NCI-H524 (cell line): ENCODE measurements at regions not wholly inside any gene's neighbourhood (a gene's known extent, or its start where the extent isn't known, plus 50 kb on each side); places are given as distances from the start of the nearest gene placed in this dataset.

Experiments used
- DNase-seq, 2 experiments: peaks; one replicate each; lab custom pipeline; 2025; lab: John Stamatoyannopoulos, UW

DNA sequence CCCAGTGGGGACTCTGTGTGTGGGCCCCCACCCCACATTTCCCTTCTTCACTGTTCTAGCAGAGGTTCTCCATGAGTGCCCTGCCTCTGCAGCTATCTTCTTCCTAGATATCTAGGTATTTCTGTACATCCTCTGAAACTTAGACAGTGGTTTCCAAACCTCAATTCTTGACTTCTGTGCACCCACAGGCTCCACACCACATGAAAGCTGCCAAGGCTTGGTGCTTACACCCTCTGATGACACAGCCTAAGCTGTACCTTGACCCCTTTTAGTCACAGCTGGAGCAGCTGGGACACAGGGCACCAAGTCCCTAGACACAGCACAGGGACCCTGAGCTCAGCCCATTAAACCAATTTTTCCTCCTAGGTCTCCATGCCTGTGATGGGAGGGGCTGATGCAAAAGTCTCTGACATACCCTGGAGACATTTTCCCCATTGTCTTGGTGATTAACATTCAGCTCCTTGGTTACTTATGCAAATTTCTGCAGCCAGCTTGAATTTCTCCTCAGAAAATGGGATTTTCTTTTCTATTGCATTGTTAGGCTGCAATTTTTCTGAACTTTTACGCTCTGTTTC is 304.5 kb downstream of the OTOL1 start:
- DNase-seq, result no peak

DNA sequence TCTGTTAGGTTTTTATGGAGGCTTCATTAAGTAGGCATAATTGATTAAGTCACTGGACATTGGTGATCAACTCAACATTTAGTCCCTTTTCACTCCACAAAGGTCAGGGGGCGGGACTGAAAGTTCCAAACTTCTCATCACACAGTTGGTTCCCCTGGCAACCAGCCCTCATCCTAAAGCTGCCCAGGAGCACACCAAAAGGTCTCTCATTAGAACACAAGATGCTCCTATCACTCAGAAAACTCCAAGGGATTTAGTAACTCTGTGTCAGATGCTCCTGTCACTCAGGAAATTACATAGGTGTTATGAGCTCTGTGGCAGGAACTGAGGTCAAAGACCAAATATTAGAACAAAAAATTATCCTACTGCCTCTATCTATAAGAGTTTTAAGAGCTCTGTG is 321.5 kb downstream of the OTOL1 start:
- DNase-seq, result peak in 1 of 2 experiments; percentile 47

DNA sequence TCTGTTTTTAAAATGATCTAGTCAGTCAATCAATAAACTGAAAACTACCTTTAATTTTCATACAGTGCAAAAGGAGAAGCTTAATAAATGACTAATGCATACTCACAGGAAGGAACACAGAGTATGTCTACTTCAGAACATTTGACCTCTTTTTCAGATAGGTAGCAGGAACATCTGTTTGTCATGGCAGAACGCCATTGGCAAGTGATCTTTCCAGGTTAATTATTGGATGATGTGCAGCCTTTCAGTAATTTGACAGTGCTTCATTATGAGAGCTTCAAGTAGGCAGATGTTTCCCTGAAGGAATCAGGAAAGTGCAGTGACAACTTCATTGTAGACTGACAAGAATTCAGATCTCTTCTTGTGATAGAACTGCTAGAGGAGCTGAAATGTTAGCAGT is 325.0 kb downstream of the OTOL1 start:
- DNase-seq, result peak; percentile 69 to 94

DNA sequence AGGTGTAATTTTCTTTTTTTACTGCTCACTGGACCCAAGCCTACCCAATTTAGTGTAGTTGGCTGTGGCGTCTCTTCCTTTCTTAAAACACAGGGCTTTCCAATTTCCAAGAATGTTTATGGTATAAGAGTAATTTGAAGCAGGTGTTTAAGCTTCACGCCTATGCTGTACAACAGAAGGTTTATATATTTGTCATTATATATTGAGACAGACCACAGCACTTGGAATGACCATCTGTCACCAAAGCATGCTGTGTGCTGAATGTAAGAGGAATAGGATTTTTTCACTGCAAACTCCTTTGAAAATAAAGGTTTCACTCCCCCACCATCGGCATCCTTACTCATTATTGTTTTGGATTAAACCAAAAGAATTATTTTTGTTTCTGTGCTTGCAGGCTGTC is 325.7 kb downstream of the OTOL1 start:
- DNase-seq, result peak; percentile 63 to 94

DNA sequence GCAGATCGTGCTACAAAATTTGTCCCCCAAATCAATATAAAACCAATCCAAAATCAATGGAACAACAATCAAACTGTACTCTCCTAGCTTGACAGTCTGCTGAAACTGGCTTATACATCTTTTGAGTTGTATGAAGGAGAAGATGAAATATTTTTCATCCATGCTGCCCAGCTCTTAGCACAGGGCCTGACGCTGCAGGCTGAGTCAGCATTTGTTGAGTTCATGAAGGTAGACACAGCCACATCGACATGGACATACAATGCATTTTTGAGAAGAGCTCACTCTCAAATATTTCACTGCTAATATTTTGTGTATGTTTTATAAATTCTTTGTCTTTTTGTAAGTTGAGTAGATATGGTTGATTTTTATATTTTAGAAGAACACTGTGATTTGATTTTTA is 327.3 kb downstream of the OTOL1 start:
- DNase-seq, result no peak

DNA sequence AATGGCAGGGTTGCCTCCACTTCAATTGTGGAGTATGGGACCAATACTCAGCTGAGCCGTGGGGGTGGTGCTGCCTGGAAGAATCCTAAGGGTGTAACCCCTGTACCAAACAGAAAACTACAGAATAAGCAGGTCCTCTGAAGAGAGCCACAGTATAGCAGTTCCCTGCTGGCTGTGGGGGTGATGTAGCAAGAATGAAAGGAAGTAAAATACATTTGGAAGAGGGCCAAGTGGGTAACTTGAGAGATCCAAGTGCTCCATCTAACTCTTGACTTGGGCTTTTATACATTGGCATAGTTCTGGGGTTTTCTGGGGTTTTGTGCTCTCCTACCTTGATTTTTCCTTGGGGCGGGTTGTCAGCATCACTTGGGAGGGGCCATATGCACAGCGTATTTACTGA is 341.4 kb downstream of the OTOL1 start:
- peak in 1 of 2 experiments; percentile 17 for DNase-seq

DNA sequence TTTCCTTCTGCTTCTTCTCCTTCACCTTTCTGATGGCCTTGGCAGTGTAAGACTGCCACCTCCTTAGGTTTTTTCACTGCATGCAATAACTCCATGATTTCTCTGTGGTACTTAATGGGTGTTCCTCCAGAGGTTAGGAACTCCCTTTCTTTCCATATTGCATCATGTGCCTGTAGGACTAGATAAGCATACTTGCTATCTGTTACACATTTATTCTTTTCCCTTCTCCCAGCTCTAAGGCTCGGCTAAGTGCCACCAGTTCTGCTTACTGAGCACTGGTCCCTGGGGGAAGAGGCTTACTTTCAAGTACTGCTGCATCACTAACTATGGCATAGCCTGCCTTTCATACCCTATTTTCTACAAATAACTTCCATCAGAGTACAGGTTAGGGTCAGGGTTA is 351.8 kb downstream of the OTOL1 start:
- peak in 1 of 2 experiments; percentile 26 for DNase-seq

DNA sequence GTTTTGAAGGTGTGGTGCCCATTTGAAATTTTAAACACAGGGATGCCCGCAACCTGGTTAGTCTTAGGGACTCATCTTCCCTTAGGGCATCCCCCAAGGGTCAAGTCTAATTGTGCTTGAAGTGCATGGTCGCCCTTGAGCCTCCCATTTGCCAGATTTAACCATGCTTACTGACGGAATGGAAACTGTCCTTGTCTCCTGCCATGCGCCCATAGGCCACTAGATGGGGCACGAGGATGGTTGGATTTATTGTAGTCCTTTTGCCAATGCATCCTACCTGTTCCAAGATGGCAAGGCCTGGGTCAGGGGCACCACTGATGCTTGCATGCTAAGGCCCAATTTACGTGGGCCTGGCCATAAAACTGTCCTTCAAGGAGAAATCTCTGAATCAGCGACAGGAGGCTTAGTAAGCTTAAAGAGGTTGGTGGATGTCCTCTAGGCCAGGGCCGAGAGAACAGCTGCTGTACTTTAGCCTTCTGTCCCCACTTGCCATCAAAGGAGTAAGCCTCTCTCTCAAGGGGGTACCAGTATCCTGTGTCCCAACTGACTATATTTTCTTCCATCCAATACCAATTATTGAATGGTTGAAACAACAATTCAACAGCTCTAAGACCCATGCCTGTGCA is 355.4 kb downstream of the OTOL1 start:
- DNase-seq, result peak; percentile 66 to 84

DNA sequence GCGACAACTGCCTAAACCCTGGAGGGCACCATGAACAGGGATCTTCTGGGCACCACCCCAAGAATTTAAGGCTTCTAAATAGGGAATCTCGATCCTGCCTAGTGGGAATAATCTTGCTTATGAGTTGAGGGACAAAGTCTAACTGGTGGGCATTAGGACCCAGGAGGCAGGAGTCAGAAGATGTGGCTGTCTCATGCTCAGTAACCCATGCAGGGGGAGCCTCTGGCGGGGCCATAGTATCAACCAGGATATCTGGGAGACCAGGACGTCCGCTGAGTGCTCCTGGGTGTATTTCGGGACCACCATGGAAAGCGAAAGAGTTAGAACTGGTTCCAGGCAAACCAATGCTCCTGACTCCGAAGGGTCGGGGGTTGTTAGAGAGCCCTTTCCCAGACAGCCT is 356.1 kb downstream of the OTOL1 start:
- DNase-seq, result peak in 1 of 2 experiments; percentile 65

DNA sequence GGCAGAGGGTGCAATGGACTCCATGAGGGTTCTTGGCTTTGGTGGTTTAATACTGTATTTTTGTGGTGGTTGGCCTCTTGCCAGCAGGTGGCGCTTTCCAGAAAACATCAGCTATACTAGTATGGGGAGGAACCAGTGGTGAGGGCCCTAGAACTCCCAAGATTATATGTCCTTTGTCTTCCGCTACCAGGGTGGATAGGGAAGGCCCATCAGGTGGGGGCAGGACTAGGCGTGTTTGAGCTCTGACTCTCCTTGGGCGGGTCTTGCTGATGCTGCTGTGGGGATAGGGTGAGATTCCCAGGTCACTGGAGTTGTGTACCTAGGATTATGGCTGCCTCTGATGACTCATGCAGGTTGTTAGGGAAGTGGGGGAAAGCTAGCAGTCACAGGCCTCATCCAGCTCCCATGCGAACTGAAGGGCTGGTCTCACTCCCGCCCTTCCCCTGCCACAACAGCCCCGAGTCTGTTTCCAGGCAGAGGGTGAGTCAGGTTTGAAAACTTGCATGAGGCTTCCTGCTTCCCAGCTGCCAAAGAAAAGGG is 357.7 kb downstream of the OTOL1 start:
- peak in 1 of 2 experiments; percentile 25 for DNase-seq

DNA sequence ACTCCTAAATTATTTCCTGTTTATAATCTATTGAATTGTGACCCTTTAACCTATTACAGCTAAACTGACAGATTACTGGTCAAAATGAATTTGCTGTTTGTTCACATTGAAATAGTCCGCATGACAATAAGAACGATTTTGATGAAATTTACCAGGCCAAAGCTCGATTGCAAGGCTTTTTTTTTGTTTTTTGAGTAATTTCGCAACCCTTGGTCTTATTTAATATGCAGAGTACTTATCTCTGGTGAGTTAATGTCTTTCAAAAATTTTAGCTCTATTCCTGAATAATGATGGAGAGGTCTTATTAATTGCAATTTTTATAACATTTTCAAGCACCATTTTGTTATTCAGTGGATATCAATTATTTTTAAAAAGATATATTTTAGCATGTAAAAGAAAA is 362.4 kb downstream of the OTOL1 start:
- no peak for DNase-seq

DNA sequence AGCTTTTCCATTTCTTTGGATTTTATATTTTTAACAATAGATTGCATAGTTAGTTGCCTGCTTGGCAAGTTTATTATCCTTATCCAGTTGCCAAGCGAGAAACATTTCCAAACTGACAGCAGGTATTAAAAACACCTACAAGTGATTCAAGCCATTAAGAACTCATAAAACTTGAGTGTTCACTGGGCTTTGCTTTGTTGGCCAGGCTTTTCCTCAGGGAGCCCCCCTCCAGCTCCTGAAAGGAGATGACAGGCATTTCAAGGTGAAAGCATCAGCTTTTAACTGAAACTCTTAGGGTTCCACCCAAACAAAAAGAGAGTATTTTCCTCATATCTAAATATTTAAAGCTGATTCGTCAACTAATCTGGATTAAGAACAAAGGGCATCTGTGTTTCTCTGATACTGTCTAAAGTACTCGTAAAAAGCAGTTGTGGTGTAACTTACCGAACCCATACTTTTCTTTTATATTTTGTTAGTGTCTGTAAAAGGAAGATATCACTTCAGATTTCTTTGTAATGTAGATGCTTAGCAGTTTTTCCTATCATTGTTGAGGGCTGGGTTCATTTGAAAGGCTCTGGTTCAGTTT is 363.4 kb downstream of the OTOL1 start:
- peak in 1 of 2 experiments; percentile 27 for DNase-seq

DNA sequence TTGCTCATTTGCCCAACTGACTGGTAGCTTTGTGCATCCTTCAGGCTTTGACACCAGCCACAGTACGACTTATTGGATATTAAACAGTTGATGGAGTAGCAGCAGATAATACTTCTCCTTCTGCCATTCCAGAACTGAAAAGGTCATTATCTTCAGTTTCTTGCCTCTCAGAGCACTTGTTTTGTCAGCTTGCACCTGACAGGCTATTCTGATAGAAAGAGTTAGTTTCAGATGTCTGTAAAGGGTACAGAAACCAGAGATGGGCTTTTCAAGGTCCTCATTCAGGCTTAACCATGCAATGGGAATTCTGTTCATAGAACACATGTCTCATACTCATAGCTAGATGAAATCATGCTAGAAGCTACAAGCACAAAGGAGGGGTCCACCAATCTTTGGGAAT is 367.2 kb downstream of the OTOL1 start:
- no peak for DNase-seq

DNA sequence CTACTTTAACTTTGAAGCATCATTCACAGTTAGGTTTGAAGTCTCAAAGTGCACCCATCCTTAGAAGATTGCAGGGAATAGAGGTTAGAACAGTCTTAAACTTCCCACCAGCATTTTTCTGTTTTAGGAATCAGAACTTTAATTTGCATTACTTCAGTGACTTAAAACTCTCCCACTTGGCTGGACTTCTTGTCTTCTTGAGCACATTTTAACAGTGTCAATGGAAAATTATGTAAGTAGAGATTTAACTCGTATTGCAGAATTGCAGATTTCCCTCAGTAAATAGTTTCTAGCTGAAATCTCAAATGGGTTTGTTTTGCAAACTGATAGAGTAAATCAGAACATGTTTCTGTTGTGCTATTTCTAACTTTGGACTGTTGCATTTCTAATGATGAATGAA is 369.6 kb downstream of the OTOL1 start:
- DNase-seq, result no peak

DNA sequence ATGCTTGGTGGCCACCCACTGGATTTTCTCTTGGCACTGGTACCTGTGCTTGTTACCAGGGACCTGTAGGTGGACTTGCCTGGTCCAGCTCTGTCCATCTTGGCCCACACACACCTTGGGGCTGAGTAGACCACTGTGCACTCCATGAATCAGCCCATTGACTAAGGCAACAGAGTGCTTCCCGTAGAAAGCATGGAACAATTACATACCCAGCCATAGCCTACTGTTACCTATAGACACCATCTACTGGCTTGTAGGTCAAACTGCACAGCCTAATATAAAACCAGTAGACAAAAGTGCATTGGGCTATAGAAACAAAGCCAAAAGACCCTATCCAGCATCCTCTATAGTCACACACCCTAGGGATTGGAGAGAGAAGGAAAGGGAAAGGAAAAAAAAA is 378.9 kb downstream of the OTOL1 start:
- no peak for DNase-seq

DNA sequence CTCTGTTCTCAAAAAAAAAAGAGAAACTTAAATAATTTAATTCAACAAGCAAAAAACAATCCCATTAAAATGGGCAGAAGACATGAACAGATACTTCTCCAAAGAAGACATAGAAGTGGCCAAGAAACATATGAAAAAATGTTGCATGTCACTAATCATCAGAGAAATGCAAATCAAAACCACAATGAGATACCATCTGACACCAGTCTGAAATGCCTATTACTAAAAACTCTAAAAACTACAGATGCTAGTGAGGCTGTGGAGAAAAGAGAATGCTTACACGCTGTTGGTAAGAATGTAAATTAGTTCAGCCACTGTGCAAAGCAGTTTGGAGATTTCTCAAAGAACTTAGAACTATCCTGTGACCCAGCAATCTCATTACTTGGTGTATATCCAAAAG is 382.9 kb downstream of the OTOL1 start:
- no peak for DNase-seq

DNA sequence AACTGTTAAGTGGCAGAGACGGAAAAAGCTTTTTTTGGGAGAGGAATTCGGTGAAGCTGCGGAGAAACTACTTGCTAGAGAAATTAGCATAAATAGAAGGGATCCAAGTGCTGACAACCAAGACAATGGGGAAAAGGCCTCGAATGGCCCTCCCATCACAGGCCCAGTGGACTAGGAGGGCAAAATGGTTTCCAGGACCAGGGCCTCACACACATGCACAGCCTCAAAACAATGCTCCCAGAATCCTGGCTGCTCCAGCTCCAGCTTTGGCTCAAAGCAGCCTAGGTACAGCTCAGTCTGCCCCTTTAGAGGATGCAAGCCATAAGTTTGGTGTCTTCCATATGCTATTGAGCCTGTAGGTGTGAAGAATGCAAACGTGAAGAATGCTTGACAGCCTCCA is 388.2 kb downstream of the OTOL1 start:
- no peak for DNase-seq

DNA sequence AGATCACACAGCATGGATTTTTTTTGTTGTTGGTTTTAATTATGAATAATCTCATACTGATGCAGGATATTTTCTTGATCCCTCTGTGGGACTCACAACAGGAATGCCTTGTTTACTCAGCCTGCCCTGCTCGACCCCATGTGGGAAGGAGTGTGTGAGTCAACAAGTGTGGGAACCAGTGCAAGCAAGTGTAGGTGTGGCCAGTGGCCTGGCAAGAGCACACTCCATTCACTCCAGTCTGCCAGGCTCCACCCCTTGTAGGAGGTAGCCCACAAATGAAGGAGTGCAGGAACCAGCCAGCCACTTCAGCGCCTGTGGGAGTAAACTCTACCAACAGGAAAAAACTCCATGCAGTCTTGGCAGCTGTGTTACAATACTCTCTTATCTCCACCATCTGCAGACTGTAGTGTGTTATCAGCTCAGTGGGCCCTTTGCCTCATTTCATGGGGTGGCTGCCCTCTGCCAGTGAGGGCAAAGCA is 393.6 kb downstream of the OTOL1 start:
- no peak for DNase-seq

DNA sequence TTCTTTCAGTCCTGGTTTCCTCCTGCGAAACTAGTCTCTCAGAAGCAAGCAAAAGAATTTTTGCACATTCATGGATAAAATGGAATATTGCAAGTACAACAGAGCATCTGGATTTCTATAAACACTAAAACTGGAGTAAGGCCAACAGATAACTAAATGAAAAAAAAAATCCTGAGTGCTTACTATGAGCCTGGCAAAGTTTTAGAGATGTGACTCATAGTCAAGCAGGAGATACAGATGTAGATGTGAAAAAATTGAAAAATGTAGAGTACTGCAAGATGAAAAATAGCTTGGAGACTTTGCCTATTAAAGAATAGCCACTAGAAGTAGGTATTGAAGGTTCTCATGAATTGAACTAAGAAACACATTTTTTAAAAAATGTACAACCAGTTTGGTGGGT is 397.4 kb downstream of the OTOL1 start:
- no peak for DNase-seq

DNA sequence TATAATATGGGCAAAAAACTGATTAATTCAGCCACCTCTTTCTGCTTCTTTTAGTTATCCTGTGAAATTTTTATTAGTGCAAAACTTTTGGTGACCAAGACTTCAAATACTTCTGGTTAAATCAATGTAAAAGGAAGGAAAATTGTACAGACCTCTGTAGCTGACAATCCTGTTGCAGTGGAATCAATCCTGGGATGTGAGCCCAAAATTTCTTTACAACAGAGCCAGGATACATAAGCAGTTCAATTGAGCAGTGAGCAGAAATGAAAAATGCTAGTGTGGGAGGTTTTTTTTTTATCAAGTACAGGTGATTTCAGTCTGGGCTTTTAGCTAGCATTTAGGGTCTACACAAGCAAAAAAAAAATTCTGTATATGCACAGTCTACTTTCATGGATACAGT is 398.0 kb downstream of the OTOL1 start:
- no peak for DNase-seq

DNA sequence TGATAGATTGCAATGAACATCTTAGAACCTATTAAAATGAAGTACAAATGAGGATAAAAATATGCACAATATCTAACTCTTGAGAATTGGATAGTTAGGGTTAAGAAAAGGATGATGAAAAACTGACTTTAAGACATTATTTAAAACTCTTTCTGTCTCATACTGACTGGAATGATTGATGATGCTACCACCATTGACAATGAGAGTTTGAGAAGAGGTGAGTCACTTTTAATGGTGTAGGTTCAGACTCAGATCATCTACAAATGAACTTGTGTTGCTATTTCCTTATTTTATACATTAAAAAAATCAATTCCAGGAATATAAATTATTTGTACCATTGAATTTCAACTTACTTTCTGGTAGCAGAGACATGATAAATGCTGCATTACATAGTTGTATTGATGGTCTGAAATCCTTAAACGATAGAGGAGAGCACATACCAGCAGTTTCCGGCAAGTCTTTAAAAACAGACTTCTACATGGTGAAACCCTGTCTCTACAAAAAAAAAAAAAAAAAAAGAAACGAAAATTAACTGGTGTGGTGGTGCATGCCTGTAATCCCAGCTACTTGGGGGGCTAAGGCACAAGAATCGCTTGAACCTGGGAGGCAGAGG is 409.0 kb downstream of the OTOL1 start:
- no peak for DNase-seq

DNA sequence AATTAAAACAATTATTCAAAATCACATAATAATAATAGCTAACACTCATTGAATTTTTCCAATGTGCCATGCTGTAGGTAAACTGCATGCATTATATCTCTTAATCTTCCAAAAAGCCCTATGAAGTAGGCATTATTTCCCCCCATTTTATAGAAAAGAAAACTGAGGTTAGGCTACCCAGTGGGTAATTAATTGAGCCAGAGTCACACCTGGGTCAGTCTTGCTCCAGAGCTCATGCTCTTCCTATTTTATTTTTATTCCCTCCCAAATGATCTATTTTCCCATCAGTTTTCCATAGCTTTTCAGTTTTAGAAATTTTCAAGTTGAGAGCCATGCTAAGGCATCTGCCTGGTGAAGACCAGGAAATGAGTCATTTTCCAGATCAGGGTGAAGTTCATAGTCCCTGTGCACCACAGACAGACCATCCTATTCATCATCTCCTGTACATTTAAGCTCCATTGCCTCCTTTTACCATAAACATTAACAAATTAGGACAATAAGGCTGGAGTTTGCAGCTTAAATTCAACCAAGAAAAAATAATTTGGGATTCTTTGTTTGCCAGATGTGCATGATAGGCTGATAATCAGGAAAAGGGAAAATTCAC is 417.3 kb downstream of the OTOL1 start:
- no peak for DNase-seq
